ENCODE measurements at regions not wholly inside any gene's neighbourhood (a gene's known extent, or its start where the extent isn't known, plus 50 kb on each side); places are given as distances from the start of the nearest gene placed in this dataset.

DNA sequence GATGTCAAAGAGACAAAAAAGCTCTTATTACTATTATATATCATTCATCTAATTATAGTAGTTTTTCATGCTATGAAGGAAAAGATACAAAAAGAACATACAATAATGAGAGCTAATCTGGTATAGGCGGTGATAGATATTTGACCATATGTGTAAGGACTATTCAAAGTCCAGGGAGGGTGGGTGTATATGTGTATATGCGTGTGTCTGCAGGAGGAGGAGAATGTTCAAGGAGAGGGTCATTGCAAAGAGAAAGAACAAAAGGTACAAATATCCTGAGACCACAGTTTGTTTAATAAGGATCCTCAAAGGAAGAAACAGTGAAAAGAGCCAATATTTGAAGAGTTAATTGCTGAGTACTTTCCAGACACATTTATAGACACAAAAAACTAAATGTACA, 1288.6 kb upstream of the CITED2 start:
- Histone ChIP-seq H3K36me3 (ENCODE audit: low read length) (no peaks in the 10 kb centered on the region), H2AFZ (ENCODE audit: low read depth, low read length, severe bottlenecking) (peak overlapping the region; percentile 84), H3K79me2 (ENCODE audit: insufficient read depth, low read length) (no peaks in the 10 kb centered on the region), H3K9me2 (replicated peaks; ENCODE audit: insufficient read depth, low read length) (no peaks in the 10 kb centered on the region), H3K9me3 (ENCODE audit: insufficient read depth, low read length) (no peaks in the 10 kb centered on the region), H3F3A (ENCODE audit: insufficient read depth) (no peaks in the 10 kb centered on the region), H3K27me3 (ENCODE audit: low read length) (no peaks in the 10 kb centered on the region), H3K27ac (ENCODE audit: low read depth, low read length) (no peak overlapping the region), H3K9ac (ENCODE audit: low read length) (peak overlapping the region; percentile 32), H3K4me3 (ENCODE audit: insufficient read depth, low read length, poor library complexity, severe bottlenecking) (peak overlapping the region; percentile 37), H3K4me2 (ENCODE audit: low read depth, low read length, poor library complexity, severe bottlenecking) (peak overlapping the region; percentile 73), H4K20me1 (ENCODE audit: low read depth, low read length) (no peaks in the 10 kb centered on the region)
- TF ChIP-seq EZH2phosphoT487 (conservative IDR thresholded peaks at IDR 0.05; ENCODE audit: low read length), result no peak
- TF ChIP-seq, protein P1, sequence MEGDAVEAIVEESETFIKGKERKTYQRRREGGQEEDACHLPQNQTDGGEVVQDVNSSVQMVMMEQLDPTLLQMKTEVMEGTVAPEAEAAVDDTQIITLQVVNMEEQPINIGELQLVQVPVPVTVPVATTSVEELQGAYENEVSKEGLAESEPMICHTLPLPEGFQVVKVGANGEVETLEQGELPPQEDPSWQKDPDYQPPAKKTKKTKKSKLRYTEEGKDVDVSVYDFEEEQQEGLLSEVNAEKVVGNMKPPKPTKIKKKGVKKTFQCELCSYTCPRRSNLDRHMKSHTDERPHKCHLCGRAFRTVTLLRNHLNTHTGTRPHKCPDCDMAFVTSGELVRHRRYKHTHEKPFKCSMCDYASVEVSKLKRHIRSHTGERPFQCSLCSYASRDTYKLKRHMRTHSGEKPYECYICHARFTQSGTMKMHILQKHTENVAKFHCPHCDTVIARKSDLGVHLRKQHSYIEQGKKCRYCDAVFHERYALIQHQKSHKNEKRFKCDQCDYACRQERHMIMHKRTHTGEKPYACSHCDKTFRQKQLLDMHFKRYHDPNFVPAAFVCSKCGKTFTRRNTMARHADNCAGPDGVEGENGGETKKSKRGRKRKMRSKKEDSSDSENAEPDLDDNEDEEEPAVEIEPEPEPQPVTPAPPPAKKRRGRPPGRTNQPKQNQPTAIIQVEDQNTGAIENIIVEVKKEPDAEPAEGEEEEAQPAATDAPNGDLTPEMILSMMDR (IDR thresholded peaks at IDR 0.05; ENCODE audit: insufficient read depth, low read length, poor library complexity, severe bottlenecking), result no peak

DNA sequence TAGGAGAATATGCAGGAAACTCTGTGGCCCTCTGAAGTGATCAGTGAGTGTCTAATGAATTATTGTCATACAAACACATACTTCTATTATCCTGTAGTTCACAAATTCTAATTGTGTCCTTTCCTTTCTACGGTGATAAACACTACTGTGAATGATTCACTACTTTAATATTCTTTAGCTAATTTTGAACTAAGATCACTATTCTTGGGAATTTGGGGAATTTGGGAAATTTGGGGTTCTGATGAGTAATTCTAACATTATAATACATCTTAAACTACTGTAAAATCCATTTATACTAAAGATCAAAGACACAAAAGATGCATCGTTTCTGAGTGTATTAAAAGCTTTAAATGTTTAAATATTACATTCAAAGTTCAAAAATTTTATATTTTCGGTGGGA, 1287.2 kb upstream of the CITED2 start:
- no peaks in the 10 kb centered on the region for H3K36me3 ChIP-seq (ENCODE audit: low read length)
- no peak overlapping the region for H3K27ac ChIP-seq (ENCODE audit: low read depth, low read length)
- H3K79me2 ChIP-seq (ENCODE audit: insufficient read depth, low read length), result no peaks in the 10 kb centered on the region
- no peak overlapping the region for H2AFZ ChIP-seq (ENCODE audit: low read depth, low read length, severe bottlenecking)
- H3K4me3 ChIP-seq (ENCODE audit: insufficient read depth, low read length, poor library complexity, severe bottlenecking), result no peak overlapping the region
- H3K4me2 ChIP-seq (ENCODE audit: low read depth, low read length, poor library complexity, severe bottlenecking), result peak overlapping the region; percentile 73
- H4K20me1 ChIP-seq (ENCODE audit: low read depth, low read length), result no peaks in the 10 kb centered on the region
- no peaks in the 10 kb centered on the region for H3K9me3 ChIP-seq (ENCODE audit: insufficient read depth, low read length)
- H3K9ac ChIP-seq (ENCODE audit: low read length), result no peak overlapping the region
- H3K27me3 ChIP-seq (ENCODE audit: low read length), result no peaks in the 10 kb centered on the region
- no peaks in the 10 kb centered on the region for H3F3A ChIP-seq (ENCODE audit: insufficient read depth)
- TF ChIP-seq, protein P1 (IDR thresholded peaks at IDR 0.05; ENCODE audit: insufficient read depth, low read length, poor library complexity, severe bottlenecking), result no peak
- no peak for TF ChIP-seq EZH2phosphoT487 (conservative IDR thresholded peaks at IDR 0.05; ENCODE audit: low read length)
- no peaks in the 10 kb centered on the region for H3K9me2 ChIP-seq (replicated peaks; ENCODE audit: insufficient read depth, low read length)

DNA sequence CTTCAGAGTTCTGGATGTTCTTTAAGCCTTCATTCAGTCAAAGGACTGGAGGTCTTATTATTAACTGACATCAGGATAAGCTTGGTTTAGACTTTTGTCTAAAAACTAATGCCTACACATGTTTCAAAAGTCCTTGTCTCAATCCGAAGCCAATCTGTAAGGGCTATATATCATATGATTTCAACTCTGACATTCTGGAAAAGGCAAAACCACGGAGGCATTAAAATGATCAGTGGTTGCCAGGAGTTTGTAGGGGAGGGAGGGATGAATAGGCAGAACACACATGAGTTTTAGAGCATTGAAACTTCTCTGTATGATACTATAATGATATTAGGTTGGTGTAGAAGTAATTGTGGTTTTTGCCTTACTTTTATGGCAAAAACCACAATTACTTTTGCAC, 1285.8 kb upstream of the CITED2 start:
- Histone ChIP-seq H3K36me3 (ENCODE audit: low read length) (no peaks in the 10 kb centered on the region), H3K9ac (ENCODE audit: low read length) (no peak overlapping the region), H3K79me2 (ENCODE audit: insufficient read depth, low read length) (no peaks in the 10 kb centered on the region), H2AFZ (ENCODE audit: low read depth, low read length, severe bottlenecking) (no peak overlapping the region), H3K27me3 (ENCODE audit: low read length) (no peaks in the 10 kb centered on the region), H3K9me3 (ENCODE audit: insufficient read depth, low read length) (no peaks in the 10 kb centered on the region), H3K4me3 (ENCODE audit: insufficient read depth, low read length, poor library complexity, severe bottlenecking) (no peak overlapping the region), H3F3A (ENCODE audit: insufficient read depth) (no peaks in the 10 kb centered on the region), H3K4me2 (ENCODE audit: low read depth, low read length, poor library complexity, severe bottlenecking) (no peak overlapping the region), H4K20me1 (ENCODE audit: low read depth, low read length) (no peaks in the 10 kb centered on the region), H3K27ac (ENCODE audit: low read depth, low read length) (no peak overlapping the region), H3K9me2 (replicated peaks; ENCODE audit: insufficient read depth, low read length) (no peaks in the 10 kb centered on the region)
- TF ChIP-seq, protein P1 (IDR thresholded peaks at IDR 0.05; ENCODE audit: insufficient read depth, low read length, poor library complexity, severe bottlenecking), result no peak
- TF ChIP-seq EZH2phosphoT487 (conservative IDR thresholded peaks at IDR 0.05; ENCODE audit: low read length), result no peak
